HEK293T (cell line): ENCODE measurements at regions not wholly inside any gene's neighbourhood (a gene's known extent, or its start where the extent isn't known, plus 50 kb on each side); places are given as distances from the start of the nearest gene placed in this dataset.

Experiments used
- BHLHE40 ChIP-seq: fragments of 450-650 bp; IDR thresholded peaks from 2 replicates; pipeline ENCODE4 v1.6.1; 2016; ENCODE audit warnings: mild to moderate bottlenecking, moderate library complexity, borderline replicate concordance
- FOXA1 ChIP-seq: fragments of 450-650 bp; IDR thresholded peaks from 2 replicates; pipeline ENCODE4 v1.6.1; 2016; ENCODE audit warnings: mild to moderate bottlenecking

- TF ChIP-seq FOXA1 (no peak), BHLHE40 (no peak)
Observed at GRCh38 chr11:128179039-128179438, 408.3 kb downstream of the ETS1 start.
